SK-N-MC (cell line): ENCODE measurements at regions not wholly inside any gene's neighbourhood (a gene's known extent, or its start where the extent isn't known, plus 50 kb on each side); places are given as distances from the start of the nearest gene placed in this dataset.

Experiments used
- EZH2 ChIP-seq: fragments of 200-600 bp; sonication (generic); IDR thresholded peaks from one replicate; pipeline ENCODE4 v1.6.1; 2017; ENCODE audit warnings: antibody characterized with exemption
- FOXP2 ChIP-seq: optimal IDR thresholded peaks from 2 replicates; pipeline ENCODE3; 2011; ENCODE audit warnings: mild to moderate bottlenecking, moderate library complexity; ENCODE audit not compliant: insufficient read depth; ENCODE audit errors: extremely low read length, control extremely low read depth
- POLR2AphosphoS5 ChIP-seq: IDR thresholded peaks from 2 replicates; pipeline ENCODE4 v1.6.1; 2012; ENCODE audit warnings: mild to moderate bottlenecking, low read depth, low read length, borderline replicate concordance

DNA sequence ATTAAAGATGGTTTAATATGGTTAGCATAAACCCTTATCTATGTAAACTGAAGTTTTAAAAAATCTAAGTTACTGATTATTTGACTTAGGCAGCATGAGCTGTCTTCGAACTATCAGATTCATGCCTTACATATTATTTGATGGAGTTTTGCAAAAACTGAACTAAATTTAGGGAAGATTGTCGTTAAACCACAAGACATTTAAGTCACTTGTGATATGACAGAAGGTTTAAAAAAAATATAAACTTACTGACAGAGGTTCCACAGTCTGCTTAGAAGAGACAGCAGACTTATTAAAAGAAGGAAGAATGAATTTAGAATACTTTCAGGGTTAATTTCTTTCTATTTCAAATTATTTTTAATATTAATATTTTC, 110.9 kb upstream of the FRY start:
- TF ChIP-seq EZH2 (no peak), POLR2AphosphoS5 (no peak), FOXP2 (no peak)
